Body of pancreas (tissue), 4 donors: ENCODE measurements at regions not wholly inside any gene's neighbourhood (a gene's known extent, or its start where the extent isn't known, plus 50 kb on each side); places are given as distances from the start of the nearest gene placed in this dataset.

Experiments
- POLR2A ChIP-seq, 3 donors: fragments of 450-650 bp; IDR thresholded peaks; one replicate each; pipeline ENCODE4 v1.6.1; 2016; ENCODE audit warnings: antibody characterized with exemption in 3 of 3, mild to moderate bottlenecking in 2 of 3
- TF ChIP-seq, protein P1 (sequence below), 7 experiments: fragments of 450-650 bp in 4 of 7; fragments of 200-600 bp in 3 of 7; sonication (generic) in 3 of 7; IDR thresholded peaks; one replicate each; pipeline ENCODE4 v1.5.1; 2016 to 2019; ENCODE audit warnings: antibody characterized with exemption in 7 of 7

DNA sequence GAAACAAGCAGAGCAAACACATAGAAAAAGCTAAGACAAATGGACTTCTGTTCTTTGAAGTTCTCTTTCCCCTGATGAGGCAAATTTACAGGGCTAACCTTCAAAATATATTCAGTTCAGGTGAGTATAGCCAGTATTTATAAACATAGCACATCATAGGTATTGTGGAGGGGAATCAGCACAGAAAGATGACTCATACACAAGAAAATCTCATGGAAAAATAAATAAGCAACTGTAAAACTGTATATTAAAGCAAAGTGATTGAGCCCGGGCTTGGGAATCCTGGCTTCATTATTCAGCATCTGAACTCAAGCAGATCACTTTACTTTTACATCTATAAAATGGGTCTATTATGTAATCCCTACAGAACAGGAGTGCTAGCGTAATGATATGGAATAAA lies 173.5 kb upstream of the PAPPA start:
- TF ChIP-seq, protein P1, sequence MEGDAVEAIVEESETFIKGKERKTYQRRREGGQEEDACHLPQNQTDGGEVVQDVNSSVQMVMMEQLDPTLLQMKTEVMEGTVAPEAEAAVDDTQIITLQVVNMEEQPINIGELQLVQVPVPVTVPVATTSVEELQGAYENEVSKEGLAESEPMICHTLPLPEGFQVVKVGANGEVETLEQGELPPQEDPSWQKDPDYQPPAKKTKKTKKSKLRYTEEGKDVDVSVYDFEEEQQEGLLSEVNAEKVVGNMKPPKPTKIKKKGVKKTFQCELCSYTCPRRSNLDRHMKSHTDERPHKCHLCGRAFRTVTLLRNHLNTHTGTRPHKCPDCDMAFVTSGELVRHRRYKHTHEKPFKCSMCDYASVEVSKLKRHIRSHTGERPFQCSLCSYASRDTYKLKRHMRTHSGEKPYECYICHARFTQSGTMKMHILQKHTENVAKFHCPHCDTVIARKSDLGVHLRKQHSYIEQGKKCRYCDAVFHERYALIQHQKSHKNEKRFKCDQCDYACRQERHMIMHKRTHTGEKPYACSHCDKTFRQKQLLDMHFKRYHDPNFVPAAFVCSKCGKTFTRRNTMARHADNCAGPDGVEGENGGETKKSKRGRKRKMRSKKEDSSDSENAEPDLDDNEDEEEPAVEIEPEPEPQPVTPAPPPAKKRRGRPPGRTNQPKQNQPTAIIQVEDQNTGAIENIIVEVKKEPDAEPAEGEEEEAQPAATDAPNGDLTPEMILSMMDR (IDR thresholded peaks at IDR 0.05), result no peak
- no peak for TF ChIP-seq POLR2A (IDR thresholded peaks at IDR 0.05)
